Mucosa of descending colon (tissue), 3 donors: ENCODE measurements at regions not wholly inside any gene's neighbourhood (a gene's known extent, or its start where the extent isn't known, plus 50 kb on each side); places are given as distances from the start of the nearest gene placed in this dataset.
A peak's percentile ranks its signal among the peaks of the same experiment; 100 is the strongest.

Experiments
- ATAC-seq: fragments of 200-7000 bp; cut with Tn5 transposase; one replicate; pipeline ENCODE4 v1.9.1; 2020; ENCODE audit warnings: mild to moderate bottlenecking, moderate library complexity
- DNase-seq, 3 donors: peaks; one replicate each; pipeline ENCODE4 v3.0.0-alpha.2; 2020
- H3K36me3 ChIP-seq: fragments of 200-600 bp; one replicate; pipeline ENCODE4 v1.8.0; 2021; ENCODE audit warnings: low read depth, mild to moderate bottlenecking
- H3K4me1 ChIP-seq: fragments of 200-600 bp; one replicate; pipeline ENCODE4 v1.8.0; 2021; ENCODE audit warnings: low read depth, mild to moderate bottlenecking
- H3K4me3 ChIP-seq: fragments of 200-600 bp; one replicate; pipeline ENCODE4 v1.8.0; 2021; ENCODE audit warnings: mild to moderate bottlenecking
- H3K9me3 ChIP-seq: fragments of 200-600 bp; one replicate; pipeline ENCODE4 v1.8.0; 2021; ENCODE audit warnings: mild to moderate bottlenecking
- CTCF ChIP-seq: fragments of 200-600 bp; IDR thresholded peaks from one replicate; pipeline ENCODE4 v1.8.0; 2022; ENCODE audit warnings: antibody characterized with exemption, mild to moderate bottlenecking
- intact Hi-C, 2 donors: fragments of 100-400 bp; cut with DNase I in 1 of 2; cut with micrococcal nuclease in 1 of 2; formaldehyde crosslinking; loops; one replicate each; pipeline versions ENCODE4 v1.11.0 to v1.11.1; 2022; cut with DNase I, micrococcal nuclease
- donor health status: DM: no; HTN: no; CAD: no; lungs with moderate emphysema.
- donor health status: DM: no; HTN: no; CAD: no.
- donor health status: DM: no; HTN: yes; CAD: no.

- Histone ChIP-seq H3K9me3 (no peaks in the 10 kb centered on the region), H3K36me3 (no peaks in the 10 kb centered on the region), H3K4me1 (peaks cover 5% of the 10 kb centered on the region), H3K4me3 (no peak overlapping the region)
- TF ChIP-seq CTCF: no peak
- intact Hi-C loops: no loop called here
- peak; percentile 94 for ATAC-seq
- DNase-seq: peak; percentile 45 to 54 (median 51)
These were observed 173.9 kb upstream of the KLF3 start for GRCh38 chr4:38489924-38490639.

GRCh38 chr4:38490753-38491446 is 173.1 kb upstream of the KLF3 start:
- ATAC-seq: no peak
- intact Hi-C loops: no loop called here
- Histone ChIP-seq H3K4me3 (no peak overlapping the region), H3K36me3 (no peaks in the 10 kb centered on the region), H3K9me3 (no peaks in the 10 kb centered on the region), H3K4me1 (peaks cover 5% of the 10 kb centered on the region)
- DNase-seq: no peak
- no peak for TF ChIP-seq CTCF

- no peak overlapping the region for H3K4me3 ChIP-seq
- H3K36me3 ChIP-seq: no peaks in the 10 kb centered on the region
- ATAC-seq (no peak), DNase-seq (no peak)
- no peaks in the 10 kb centered on the region for H3K9me3 ChIP-seq
- H3K4me1 ChIP-seq: peaks cover 5% of the 10 kb centered on the region
- TF ChIP-seq CTCF: no peak
- intact Hi-C loops: no loop called here
These were observed 172.0 kb upstream of the KLF3 start for GRCh38 chr4:38491854-38492478.

GRCh38 chr4:38493066-38493465 is 170.9 kb upstream of the KLF3 start:
- Histone ChIP-seq H3K9me3 (no peaks in the 10 kb centered on the region), H3K4me3 (no peak overlapping the region), H3K4me1 (peaks cover 5% of the 10 kb centered on the region), H3K36me3 (no peaks in the 10 kb centered on the region)
- no peak for DNase-seq
- no peak for ATAC-seq
- TF ChIP-seq CTCF: no peak
- intact Hi-C loops: no loop called here

- Histone ChIP-seq H3K9me3 (no peaks in the 10 kb centered on the region), H3K4me1 (no peaks in the 10 kb centered on the region), H3K4me3 (no peak overlapping the region), H3K36me3 (no peaks in the 10 kb centered on the region)
- DNase-seq: no peak
- TF ChIP-seq CTCF: no peak
- no peak for ATAC-seq
- intact Hi-C loops: no loop called here
These were observed 168.6 kb upstream of the KLF3 start for GRCh38 chr4:38495446-38495845.
